H1 (cell line): ENCODE measurements at regions not wholly inside any gene's neighbourhood (a gene's known extent, or its start where the extent isn't known, plus 50 kb on each side); places are given as distances from the start of the nearest gene placed in this dataset.

Experiments
- GABPA ChIP-seq: IDR thresholded peaks from 2 replicates; pipeline ENCODE4 v1.6.1; 2011; ENCODE audit warnings: mild to moderate bottlenecking, low read length, moderate library complexity, borderline replicate concordance; ENCODE audit not compliant: insufficient read depth
- HDAC6 ChIP-seq: IDR thresholded peaks from one replicate; pipeline ENCODE4 v1.7.1; 2012; ENCODE audit warnings: low read depth, mild to moderate bottlenecking, inconsistent platforms, low read length, moderate library complexity
- KDM1A ChIP-seq: fragments of 200-600, 300-600 bp; sonication (generic); IDR thresholded peaks from 2 replicates; pipeline ENCODE4 v1.7.1; 2016; ENCODE audit warnings: mild to moderate bottlenecking, low read length, borderline replicate concordance
- POU5F1 ChIP-seq: IDR thresholded peaks from 2 replicates; pipeline ENCODE4 v1.6.1; 2011; ENCODE audit warnings: low read depth, mild to moderate bottlenecking, low read length, moderate library complexity
- TAF1 ChIP-seq: IDR thresholded peaks from 2 replicates; pipeline ENCODE4 v1.6.1; 2011; ENCODE audit warnings: mild to moderate bottlenecking, low read depth, low read length

DNA sequence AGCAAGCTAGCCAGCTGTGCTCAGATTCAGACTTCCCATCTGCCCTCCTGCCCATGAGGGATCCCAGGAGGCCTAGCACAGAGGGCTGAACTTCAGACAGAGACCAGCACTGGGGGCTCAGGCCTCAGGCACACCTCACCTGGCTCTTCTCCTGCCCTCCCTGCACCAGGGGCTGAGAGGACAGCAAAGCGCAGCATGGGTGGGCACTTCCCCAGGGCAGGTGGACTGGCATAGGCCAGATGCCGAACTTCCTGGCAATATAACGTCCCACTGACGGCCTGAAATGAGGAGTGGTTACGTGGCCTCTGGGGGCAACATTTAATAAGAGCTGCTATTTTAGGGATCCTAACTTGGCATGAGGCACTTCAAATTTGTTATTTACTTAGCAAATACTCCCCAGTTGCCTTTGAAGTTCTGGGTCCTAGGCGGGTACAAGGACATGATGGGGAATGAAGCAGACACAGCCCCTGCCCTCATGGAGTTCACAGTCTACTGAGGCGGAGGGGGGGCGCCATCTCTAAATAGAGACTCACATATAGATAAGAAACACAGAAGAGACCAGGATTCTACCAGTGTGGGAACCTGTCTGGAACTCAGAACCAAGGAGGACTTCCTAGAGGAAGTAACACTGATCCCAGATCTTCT, 101.8 kb upstream of the ZMIZ1 start (continued):
- TF ChIP-seq KDM1A (no peak), TAF1 (no peak), GABPA (no peak), POU5F1 (no peak), HDAC6 (no peak)
